ENCODE measurements at regions not wholly inside any gene's neighbourhood (a gene's known extent, or its start where the extent isn't known, plus 50 kb on each side); places are given as distances from the start of the nearest gene placed in this dataset.
A peak's percentile ranks its signal among the peaks of the same experiment; 100 is the strongest.
"Not testable (repeated sequence)": the region's sequence is repeated elsewhere in the genome, so short reads cannot be mapped to it uniquely, and the experiment has no call there.

DNA sequence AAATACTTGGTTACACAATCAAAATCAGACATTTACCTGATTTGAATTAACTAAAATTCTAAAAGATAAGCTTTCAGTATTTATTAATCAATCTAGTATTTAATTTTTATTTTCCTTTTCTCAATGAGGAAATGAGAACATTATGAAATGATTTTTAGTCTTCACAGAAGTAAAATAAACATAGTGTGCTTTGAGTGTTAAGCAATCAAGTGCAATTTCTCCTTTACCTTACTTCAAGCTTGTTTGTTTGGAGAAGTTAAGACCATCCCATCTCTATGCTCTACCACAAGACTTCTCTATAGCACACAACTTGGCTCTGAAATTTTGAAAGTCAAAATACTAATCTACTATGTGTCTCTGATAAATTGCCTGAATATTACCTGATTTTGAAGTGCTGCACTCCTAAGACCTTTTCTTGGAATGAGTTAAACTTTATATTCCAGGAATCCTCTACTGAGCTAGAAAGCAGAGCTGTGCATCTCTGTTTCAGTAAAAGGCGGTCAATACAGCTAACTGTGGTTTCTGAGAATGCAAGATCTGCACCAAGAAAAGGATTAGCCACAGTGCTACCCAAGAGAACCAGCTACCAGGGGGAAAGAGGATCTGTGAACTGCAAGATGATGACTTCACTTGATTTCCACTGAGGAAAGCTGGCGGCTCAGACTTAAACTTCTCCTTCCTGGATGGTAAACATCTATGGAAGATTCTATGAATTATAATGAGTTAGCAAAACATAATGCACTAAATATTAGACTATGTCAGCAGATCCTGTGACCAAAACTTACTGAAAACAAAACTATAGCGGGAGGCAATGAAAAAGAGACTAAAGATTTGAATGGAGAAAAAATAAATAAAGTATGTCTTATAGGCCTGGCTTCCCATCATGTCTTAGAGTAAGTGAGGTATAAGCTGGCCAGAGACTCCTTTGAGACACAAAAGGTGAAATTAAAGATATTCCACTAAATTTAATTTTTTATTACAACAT is 358.7 kb downstream of the TUBA3C start:
- not testable (repeated sequence) for DNase-seq

DNA sequence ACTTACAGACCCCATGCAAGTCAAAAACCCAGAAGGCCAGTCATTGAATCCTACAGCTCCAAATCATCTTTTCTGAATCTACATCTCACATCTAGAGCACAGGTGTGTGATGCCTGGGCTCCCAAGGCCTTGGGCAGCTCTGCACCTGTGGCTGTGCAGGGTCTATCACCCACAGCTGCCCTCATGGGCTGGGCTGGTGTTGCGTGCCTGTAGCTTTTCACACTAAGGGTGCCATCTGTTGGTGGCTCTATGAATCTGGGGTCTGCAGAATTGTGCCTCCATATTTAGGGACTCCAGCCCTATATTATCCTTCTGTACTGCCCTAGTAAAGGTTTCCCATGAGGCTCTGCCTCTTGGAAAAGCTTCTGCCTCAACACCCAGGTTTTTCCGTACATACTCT is 407.6 kb downstream of the TUBA3C start:
- DNase-seq: not testable (repeated sequence)

DNA sequence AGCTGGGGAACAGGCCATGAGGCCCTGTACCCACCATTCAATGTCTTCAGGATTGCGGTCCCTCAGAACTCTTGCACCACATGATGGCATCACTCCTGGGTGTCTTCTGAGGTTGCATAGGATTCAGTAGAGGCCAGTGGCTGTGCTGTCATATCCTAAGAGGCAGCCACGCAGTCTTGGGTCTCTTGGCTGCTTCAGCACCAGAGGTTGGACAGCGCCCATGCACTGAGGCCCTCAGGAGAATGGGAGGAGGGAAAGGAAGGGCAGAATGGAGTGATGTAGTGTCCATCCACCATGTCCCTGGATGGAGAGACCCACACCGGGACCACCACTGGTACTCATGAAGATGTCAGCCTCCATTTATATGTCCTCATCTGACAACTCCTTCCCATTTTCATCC is 439.9 kb downstream of the TUBA3C start:
- DNase-seq: not testable (repeated sequence)

DNA sequence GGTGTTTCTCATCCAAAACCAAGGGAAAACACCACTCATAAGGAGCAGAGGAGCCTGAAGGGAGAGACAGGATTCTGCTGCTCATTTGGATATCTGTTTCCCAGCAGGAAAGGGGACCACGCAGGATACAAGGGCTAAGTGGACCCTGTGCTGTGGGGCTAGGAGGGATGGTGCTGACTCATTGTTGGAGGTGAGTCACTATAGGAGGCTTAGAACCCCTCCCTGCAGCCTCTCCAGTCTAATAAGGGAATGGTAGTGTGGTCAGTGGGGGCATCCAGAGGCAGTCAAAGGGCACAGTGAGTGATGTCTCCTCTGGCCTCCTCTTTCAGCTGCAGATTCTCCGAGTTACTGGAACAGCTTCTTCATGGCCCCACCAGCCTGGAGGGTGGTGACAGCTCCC is 442.3 kb downstream of the TUBA3C start:
- no peak for DNase-seq

DNA sequence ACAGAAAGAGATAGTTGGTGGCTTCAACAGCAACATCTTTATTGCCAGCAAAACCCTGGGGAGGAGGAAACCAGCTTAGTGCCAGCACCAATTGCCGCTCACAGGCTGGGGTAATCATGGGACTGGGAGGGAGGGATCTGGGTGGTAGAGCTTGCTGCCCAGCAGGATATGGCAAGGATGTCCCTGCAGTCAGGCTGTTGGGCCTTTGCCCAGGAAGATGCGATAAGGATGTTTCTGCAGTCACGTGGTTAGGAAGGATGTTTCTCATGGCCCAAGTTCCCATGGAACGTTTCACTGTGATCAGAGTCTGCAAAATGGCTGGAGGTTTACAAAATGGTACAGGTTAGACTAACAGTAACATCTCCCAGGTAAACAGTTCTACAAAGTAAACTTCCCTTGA is 443.5 kb downstream of the TUBA3C start:
- not testable (repeated sequence) for DNase-seq

DNA sequence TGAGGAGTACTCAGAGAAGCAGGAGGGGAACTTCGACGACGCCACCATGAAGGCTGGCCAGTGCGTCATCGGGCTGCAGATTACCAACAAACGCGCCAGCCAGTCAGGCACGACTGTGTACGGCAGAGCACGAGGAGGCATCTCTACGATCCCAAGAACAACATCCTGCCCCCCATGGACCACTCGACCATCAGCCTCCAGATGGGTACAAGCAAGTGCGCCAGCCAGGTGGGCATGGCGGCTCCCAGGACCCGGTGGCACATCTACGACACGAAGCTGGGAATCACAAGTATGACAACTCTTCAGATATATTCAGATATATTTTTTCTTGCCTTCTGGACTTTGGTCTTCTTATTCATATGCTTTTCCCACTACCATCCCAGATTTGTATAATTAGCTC is 454.5 kb downstream of the TUBA3C start:
- DNase-seq: not testable (repeated sequence)

DNA sequence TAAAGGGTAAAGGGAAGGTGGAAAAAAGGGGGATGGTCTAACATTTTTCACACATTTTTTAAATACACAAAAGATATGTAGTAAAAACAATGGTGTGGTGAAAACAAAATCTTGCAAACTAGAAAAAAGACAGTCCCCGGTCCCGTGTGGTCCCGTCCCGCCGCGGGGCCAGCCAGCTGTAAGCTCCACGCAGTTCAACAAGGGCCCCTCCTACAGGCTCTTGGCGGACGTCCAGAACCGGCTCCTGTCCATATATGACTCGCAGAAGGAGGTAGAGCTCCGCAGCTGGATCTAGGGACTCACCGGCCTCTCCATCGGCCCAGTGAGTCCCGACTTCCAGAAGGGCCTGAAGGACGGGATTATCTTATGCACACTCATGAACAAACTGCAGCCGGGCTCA is 455.1 kb downstream of the TUBA3C start:
- not testable (repeated sequence) for DNase-seq

DNA sequence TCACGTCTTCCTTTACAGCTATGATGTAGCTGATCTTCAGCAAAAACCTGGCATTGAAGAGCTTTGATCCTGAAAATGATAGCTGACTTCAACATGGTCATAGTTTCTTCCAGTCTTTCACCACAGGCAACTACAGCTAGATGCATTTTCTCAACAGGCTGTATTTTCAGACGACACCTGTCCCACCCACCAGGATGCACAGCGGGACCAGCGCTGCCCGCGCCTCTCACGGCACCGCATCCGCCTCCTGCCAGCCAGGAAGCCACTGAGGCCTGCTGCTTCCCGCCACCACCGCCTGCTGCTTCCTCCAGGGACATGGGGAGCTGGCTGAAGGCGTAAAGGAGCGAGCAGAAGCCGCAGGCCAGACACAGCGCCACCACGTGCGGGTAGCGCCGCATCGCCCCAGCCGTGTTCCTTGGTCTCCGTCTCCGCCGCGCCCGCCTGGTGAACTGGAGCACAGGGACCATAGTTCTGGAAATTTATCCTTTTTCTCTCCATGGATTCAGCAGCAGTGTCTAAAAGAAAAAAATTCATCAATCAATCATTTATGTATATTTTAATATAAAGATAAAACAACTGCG is 456.3 kb downstream of the TUBA3C start:
- DNase-seq: not testable (repeated sequence)

DNA sequence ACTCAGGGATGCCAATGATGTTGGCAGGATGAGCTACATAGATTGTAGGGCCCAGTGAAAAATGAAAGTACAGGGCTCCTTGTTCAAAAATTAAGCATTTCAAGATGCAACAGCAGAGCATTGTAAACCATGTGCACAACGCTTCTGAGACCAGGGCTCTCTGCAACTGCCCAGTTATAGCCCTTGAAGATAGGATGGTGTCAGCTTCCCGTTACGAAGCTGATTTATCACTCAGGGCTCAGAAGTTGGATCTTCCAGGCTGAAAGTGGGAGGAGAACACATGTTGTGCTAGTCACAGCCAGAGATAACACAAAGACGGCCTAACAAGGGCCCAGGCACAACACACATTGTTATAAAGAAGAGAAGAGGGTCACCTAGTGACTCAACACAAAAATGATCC is 466.7 kb downstream of the TUBA3C start:
- no peak for DNase-seq

DNA sequence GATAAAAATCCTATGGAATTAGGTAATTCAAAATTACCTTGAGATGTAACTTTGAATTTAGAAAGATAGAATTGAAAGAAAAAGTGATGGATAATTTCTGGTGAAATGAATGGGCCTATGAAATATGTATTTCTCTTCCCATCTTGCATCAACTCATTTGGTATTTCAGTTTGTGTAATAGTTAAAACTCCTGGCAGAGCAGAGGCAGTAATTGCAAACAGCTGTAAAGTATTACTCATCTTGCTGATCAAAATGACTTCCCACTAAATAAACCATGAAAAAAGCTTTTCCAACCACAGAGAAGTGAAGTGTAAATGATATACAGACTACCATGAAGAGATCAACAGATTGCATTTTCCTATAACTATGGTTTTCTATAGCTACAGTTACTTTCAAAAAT is 471.0 kb downstream of the TUBA3C start:
- DNase-seq: not testable (repeated sequence)

DNA sequence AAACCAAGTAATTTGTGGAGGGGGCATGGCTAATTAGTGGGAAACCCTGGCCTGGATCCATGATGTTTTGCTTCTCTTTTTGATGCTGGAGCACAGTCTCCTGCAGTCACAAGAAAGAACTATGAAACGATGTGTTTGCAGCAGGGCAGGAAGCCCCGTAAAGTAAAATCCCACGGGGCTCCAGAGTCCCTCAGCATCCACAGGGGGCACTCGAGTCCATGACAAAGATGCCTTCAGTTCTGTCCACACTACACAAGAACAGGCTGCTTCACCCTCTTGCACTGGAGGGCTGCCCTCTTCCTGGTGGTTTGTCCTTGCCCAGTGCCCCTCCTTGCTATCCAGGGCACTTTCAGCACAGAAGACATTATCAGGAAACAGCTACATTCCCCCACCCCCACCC is 475.1 kb downstream of the TUBA3C start:
- DNase-seq: not testable (repeated sequence)

DNA sequence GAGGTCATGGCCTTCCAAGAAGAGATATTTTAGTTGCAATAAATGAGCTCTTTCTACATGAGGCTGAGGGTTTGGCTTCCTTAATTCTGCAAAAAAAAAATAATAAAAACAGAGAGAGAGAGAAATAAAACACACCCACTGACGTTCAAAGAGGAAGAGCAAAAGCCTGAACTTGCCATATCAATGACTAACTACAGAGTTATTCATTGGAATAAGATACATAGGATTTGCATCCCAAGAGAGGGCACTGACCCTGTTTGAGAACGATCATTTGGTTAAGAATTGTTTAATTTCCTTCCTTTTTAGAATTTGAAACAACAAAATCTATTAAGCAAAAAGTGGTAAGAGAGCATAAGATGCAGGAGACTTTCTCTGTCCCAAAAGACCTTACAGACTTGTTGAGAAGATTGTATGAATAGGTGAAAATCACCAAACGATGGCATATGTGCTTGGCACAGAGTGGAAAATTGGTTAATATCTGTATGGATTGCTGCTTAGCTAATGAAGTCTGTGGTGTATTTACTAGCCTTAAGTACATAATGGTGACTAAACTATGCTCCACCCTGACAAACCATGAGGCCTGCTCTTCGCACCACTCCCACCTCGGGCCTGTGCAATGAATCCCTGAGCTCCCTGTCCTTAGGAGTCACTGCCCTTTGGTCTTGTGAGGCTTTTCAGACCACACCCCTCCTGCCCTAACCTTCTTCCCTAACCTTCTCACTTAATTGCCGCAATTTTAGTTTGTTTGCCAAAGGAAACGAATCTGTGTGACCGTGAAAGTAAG is 479.0 kb downstream of the TUBA3C start:
- DNase-seq: not testable (repeated sequence)

DNA sequence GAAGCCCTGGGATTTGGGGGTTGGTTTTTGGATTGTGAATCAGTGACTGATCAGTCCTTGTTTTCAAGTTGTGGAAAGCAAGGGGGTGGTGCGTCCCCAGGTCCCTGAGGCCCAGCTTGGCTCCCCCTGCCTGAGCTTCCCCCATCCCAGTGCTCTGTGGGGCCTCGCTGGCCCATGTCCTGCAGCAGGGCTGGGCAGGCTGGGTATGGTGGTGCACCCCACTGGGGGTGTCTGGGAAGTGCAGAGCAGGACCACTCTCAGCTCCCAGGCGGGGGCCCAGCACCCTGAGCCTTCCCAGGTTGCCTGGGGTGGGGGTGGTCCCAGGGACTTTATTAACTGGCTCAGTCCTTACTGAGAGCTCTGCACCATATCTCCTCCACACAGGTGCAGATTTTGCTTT is 483.3 kb downstream of the TUBA3C start:
- DNase-seq: not testable (repeated sequence)

DNA sequence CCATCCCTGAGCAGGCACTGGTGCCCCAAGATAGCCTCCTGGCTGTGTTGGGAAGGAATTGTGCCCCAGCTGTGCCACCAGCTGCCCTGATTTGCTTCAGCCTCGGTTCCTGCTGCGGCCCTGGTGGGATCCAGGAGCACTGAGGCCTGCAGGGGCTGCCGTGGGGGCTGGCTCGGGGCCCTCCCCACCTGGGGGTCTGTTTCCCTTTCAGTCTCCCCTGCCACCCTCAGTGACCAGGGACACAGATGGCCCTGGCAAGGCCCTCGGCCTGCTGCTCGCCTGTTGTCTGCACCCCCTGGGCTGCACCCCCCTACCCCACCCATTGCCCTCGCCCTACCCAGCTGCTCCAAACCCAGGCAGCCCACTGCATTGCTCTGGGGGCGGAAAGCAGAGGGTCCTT is 483.8 kb downstream of the TUBA3C start:
- not testable (repeated sequence) for DNase-seq

DNA sequence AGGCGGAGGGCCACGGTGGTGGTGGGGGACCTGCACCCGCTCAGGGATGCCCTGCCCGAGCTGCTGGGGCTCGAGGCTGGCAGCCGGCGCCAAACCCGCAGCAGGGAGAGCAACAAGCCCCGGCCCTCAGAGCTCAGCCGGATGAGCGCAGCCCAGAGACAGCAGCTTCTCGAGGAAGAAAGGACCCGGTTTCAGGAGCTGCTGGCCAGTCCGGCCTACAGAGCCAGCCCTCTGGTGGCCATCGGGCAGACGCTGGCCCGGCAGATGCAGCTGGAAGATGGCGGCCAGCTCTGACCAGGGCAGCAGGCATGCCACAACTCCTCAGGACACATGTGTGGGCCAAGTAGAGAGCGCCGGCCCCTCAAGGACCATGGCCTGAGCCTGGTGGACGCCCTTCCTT is 484.4 kb downstream of the TUBA3C start:
- not testable (repeated sequence) for DNase-seq

DNA sequence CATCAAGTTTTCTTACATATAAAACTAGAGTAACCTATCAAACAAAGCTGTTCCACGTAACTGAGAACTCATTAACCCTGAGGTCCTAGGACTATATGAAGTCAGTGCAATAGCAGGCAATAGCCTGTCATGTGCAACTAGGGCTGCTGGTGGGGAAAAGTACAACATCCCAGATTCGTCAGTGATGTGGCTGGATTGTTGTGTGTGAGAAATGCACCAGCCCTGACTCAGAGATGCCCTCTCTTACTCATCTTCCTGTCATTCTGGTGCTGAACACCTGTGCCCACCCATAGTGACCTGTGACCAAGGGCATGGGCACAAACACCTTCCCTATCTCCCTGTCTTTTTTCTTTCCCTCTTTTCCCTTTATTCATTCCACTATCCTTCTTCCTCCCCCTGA is 504.2 kb downstream of the TUBA3C start:
- DNase-seq: not testable (repeated sequence)

DNA sequence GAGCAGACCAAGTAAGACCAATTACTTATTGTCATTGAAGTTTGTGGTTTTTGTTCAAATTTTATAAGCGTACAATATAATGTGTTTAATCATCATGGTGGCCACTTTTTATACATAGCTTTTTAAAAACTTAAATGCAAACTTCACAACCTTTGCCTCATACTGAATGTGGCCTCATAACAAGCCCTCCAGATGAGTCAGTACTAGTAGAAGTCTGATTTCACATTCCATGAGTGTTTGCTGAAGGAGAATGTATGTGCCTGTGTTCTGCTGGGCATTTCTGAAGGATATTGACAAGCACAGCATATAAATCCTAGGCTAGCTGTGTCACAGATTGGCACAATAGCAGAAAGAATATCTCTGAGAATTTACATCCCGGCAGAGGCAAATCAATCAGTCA is 506.4 kb downstream of the TUBA3C start:
- DNase-seq: not testable (repeated sequence)

DNA sequence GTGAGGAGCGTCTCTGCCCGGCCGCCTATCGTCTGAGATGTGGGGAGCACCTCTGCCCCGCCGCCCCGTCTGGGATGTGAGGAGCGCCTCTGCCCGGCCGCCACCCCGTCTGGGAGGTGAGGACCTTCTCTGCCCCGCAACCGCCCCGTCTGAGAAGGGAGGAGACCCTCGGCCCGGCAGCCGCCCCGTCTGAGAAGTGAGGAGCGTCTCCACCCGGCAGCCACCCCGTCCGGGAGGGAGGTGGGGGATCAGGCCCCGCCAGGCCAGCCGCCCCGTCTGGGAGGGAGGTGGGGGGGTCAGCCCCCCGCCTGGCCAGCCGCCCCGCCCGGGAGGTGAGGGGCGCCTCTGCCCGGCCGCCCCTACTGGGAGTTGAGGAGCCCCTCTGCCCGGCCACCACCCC is 507.8 kb downstream of the TUBA3C start:
- DNase-seq: not testable (repeated sequence)

DNA sequence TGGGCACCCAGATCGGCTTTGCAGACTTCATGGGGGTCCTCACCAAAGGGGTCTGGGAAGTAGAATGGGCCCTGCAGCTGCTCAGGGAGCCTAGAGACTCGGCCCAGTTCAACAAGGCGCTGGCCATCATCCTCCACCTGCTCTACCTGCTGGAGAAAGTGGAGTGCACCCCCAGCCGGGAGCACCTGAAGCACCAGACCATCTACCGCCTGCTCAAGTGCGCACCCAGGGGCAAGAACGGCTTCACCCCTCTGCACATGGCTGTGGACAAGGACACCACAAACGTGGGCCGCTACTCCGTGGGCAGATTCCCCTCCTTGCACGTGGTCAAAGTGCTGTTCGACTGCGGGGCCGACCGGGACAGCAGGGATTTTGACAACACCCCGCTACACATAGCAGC is 515.0 kb downstream of the TUBA3C start:
- DNase-seq: not testable (repeated sequence)

DNA sequence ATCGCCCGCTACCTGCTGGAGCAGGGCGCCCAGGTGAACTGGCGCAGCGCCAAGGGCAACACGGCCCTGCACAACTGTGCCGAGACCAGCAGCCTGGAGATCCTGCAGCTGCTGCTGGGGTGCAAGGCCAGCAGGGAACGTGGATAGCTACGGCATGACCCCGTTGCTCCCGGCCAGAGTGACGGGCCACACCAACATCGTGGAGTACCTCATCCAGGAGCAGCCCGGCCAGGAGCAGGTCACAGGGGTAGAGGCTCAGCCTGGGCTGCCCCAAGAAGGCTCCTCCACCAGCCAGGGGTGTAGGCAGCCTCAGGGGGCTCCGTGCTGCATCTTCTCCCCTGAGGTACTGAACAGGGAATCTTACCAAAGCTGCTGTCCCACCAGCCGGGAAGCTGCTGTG is 515.9 kb downstream of the TUBA3C start:
- DNase-seq: not testable (repeated sequence)

DNA sequence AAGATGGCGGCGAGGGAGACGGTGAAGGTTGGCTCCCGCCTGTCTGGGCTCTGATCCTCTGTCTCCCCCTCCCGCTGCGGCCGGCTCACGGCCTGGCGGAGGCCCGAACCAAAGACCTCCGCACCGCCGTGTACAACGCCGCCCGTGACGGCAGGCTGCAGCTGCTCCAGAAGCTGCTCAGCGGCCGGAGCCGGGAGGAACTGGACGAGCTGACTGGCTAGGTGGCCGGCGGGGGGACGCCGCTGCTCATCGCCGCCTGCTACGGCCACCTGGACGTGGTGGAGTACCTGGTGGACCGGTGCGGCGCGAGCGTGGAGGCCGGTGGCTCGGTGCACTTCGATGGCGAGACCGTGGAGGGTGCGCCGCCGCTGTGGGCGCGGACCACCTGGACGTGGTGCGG is 516.5 kb downstream of the TUBA3C start:
- DNase-seq: not testable (repeated sequence)

DNA sequence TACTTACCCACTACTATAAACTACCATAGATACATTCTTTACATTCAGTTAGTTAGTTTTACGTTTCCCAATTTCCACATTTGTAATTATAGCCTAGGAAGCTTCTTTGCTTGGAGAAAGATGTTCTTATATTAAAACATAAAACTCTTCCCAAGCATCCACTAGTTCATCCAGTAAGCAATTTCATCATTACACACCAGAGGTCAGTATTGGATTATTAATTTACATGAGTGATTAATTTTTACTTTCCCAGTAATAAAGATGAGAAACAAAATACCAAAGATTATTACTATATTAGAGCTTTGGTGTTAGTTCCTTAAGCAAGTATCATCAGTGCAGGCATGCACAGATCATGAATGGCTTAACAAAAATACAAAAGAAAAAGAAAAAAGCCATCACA is 518.4 kb downstream of the TUBA3C start:
- not testable (repeated sequence) for DNase-seq

DNA sequence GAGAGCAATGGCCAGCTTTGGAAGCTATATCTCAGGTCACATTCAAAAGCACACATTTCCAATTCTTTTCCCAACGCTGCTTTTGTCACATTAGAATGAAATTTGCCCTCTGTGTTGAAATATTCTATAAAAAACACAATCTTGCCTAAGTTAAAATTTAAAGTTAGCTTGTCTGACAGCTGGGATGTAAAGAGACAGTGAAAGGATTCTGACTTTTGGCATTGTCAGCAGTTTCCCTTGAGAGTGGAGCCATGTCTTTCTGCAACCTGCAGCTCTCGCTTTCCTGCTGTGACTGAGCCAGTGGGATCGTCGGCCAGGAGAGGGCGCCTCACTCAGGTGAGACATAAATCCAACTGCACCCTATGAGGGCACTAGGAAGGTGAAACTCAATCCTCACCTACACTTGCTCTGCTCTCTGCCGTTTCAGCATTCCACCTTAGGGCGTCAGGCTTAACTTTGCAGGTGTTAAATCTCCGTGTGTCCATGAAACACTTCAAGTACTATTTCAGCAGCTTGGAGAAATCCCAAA is 537.9 kb downstream of the TUBA3C start:
- DNase-seq: peak in 1 of 2 donors; percentile 19

Measured in activated CD4-positive, alpha-beta T cell treated with anti-CD3 and anti-CD28 coated beads for 4 hours (primary cell).